Keratinocyte (primary cell): ENCODE measurements at regions not wholly inside any gene's neighbourhood (a gene's known extent, or its start where the extent isn't known, plus 50 kb on each side); places are given as distances from the start of the nearest gene placed in this dataset.

Experiments used
- CTCF ChIP-seq, 3 experiments: IDR thresholded peaks in 1 of 3; conservative IDR thresholded peaks in 1 of 3; optimal IDR thresholded peaks in 1 of 3; 2 replicates in 2 of 3; 3 replicates in 1 of 3; pipeline versions ENCODE3 to v1.5.1; 2011; ENCODE audit warnings: low read length in 3 of 3, mild to moderate bottlenecking in 3 of 3, moderate library complexity in 2 of 3, control low read depth in 1 of 3, inconsistent platforms in 1 of 3; ENCODE audit not compliant: insufficient read depth in 2 of 3; ENCODE audit errors: extremely low read depth in 1 of 3
- EZH2 ChIP-seq: IDR thresholded peaks from one replicate; pipeline ENCODE4 v1.6.1; 2012; ENCODE audit warnings: inconsistent platforms, mild to moderate bottlenecking, low read length, moderate library complexity

- TF ChIP-seq CTCF (optimal IDR thresholded peaks at IDR 0.05 in 1 of 3, IDR thresholded peaks at IDR 0.05 in 1 of 3, conservative IDR thresholded peaks at IDR 0.05 in 1 of 3; ENCODE audit: extremely low read depth in 1 of 3, insufficient read depth in 2 of 3, low read length in 3 of 3) (no peak), EZH2 (no peak)
Observed at GRCh38 chr3:115498421-115498820, 124.9 kb upstream of the GAP43 start.
